HG03439 (cell line): ENCODE measurements at regions not wholly inside any gene's neighbourhood (a gene's known extent, or its start where the extent isn't known, plus 50 kb on each side); places are given as distances from the start of the nearest gene placed in this dataset.
"Not testable (repeated sequence)": the region's sequence is repeated elsewhere in the genome, so short reads cannot be mapped to it uniquely, and the experiment has no call there.

Source experiments
- ATAC-seq: cut with Tn5 transposase; IDR thresholded peaks from one replicate; pipeline ENCODE4 v1.9.1; 2021; ENCODE audit warnings: mild to moderate bottlenecking, moderate library complexity; ENCODE audit not compliant: unreplicated experiment

GRCh38 chr2:35831385-35831784 lies 524.2 kb upstream of the CRIM1 start:
- ATAC-seq = no peak

GRCh38 chr2:35830833-35831232 lies 524.7 kb upstream of the CRIM1 start:
- ATAC-seq = no peak

GRCh38 chr2:35827086-35827485 lies 528.5 kb upstream of the CRIM1 start:
- ATAC-seq = no peak

DNA sequence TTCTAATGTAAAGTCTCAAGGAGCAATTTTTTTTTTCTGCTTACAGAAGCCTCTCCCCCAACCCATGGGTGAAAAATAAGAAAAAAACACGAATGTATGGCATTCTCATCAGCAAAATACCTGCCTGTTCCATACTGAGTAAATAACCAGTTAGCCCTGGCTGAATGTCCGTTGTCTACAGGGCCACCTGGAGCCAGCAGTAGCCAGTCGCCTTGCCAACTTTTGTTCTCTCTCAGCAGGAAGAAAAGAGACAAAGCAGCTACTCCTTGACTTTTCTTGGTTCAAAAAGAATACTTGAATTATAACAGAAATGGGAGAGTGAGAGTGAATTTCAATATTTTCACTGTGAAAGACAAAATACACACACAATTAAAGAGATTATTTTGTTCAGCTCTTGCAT lies 532.9 kb upstream of the CRIM1 start:
- ATAC-seq = no peak

DNA sequence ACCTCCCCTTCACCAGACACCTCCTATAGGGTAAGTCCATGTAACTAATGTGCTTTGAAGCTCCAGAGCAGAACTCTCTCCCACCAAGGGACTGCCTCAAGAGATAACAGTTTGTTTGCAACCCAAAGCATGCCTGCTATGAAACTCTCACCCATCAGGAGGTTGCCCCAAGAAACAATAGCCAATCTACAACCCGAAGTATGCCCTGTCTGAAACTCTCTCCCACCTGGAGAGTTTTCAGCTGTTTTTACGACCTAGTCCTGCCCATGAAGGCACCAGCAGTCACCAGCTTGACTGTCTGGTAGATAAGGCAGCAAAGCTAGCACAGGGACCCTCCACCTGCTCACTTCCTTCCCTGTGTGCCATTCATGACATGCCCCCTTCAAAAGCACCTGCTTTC lies 533.9 kb upstream of the CRIM1 start:
- ATAC-seq = no peak

DNA sequence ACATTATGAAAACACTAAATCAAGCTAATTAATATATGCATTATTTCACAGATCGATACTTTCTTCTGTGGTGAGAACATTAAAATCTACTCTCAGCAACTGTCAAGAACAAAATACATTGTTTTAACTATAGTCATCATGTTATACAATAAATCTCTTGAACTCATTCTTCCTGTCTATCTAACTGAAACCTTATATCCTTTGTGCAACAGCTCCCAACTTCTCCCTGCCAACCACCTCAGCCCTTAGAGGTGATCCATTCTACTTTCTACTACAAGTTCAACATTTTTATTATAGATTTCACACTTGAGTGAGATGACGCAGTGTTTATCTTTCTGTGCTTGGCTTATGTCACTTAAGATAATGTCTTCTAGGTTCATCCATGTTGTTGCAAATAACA lies 535.2 kb upstream of the CRIM1 start:
- ATAC-seq = no peak

DNA sequence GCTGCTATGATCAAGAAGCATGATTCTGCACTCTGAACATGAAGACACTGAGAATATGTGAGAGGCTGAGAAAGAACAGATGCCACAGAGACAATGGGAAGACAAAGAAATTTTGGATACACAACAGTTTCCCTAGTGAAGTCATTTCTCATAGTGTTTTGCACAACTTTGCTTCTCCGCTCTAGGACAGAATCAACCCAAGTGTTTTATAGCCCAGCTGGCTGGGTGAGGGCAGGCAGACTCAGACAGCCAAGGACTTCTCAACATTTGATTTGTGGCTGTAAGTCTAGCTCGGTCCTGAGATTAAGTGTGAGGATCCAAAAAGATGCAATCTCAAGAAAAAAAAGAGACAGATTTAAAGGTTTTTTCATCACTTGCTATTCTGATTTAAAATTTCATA lies 536.5 kb upstream of the CRIM1 start:
- ATAC-seq = no peak

DNA sequence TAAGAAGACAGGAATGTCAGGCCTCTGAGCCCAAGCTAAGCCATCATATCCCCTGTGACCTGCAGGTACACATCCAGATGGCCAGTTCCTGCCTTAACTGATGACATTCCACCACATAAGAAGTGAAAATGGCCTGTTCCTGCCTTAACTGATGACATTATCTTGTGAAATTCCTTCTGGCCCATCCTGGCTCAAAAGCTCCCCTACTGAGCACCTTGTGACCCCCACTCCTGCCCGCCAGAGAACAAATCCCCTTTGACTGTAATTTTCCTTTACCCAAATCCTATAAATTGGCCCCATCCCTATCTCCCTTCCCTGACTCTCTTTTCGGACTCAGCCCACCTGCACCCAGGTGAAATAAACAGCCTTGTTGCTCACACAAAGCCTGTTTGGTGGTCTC lies 537.2 kb upstream of the CRIM1 start:
- not testable (repeated sequence) for ATAC-seq

DNA sequence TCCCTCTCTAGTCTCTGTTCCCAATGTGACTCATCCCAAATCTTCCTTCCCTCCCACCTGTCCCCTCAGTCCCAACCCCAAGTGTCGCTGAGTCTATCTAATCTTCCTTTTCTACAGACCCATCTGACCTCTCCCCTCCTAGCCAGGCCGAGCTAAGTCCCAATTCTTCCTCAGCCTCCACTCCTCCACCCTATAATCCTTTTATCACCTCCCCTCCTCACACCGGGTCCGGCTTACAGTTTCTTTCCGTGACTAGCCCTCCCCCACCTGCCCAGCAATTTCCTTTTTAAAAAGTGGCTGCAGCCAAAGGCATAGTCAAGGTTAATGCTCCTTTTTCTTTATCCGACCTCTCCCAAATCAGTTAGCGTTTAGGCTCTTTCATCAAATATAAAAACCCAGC lies 541.0 kb upstream of the CRIM1 start:
- ATAC-seq = not testable (repeated sequence)

DNA sequence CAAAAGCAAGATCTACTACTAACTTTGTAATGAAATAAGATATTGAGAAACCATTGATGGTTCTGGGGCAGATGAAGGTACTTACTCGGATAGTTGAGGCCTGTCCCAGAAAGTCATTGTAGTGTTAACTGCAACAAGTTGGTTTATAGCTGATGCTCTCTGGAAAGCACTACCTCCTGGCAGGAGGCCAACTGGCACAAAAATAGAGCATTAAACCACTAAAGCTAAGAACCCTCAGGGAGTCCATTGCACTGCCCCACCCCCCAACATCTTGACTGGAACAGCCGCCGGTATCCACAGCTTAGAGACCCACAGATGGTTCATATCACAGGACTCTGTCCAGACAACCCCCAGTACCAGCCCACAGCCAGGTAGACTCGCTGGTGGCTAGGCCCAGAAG lies 552.5 kb upstream of the CRIM1 start:
- ATAC-seq = no peak

GRCh38 chr2:35794796-35795450 lies 560.7 kb upstream of the CRIM1 start:
- no peak for ATAC-seq

DNA sequence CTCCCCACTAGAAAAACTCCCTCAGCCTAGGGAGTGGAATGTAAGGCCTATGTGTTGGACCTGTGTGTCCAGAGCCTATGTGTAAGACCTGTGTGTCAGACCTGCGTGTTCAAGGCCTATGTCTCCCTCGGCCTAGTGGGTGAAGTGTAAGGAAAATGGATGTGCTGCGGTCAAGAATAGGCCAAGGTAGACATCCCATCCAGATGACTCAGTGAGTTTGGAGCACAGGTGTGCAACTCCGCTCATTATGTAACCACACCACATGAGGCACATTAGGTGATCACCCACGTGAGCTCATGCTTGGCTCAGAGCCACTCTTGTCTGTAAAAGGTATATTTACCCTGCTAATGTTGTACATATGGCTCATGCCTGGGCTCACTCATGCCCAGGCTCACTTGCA lies 565.3 kb upstream of the CRIM1 start:
- ATAC-seq = no peak

DNA sequence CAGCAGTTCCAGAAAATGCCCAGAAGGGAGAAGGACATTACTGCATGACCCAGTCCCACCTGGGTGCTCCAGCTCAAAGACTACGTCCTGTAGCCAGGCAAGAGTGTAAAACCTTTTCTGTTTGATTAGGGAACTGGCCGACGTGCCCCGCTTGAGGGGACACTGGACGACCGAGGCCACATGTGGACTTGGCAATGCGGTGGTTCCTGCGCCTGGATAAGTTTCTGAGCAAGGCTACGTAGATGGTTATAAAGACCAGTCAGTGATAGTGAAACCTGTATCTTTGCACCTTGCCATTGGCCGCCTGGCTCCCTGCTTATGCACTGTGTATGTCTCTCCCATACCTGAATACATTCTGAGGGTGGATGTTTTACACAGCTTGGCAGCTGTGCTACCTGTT lies 567.0 kb upstream of the CRIM1 start:
- ATAC-seq = no peak

GRCh38 chr2:35787302-35788031 lies 568.1 kb upstream of the CRIM1 start:
- ATAC-seq = no peak

- no peak for ATAC-seq
These were observed 570.0 kb upstream of the CRIM1 start for GRCh38 chr2:35785564-35785963.

GRCh38 chr2:35784777-35785176 lies 570.8 kb upstream of the CRIM1 start:
- ATAC-seq = no peak

DNA sequence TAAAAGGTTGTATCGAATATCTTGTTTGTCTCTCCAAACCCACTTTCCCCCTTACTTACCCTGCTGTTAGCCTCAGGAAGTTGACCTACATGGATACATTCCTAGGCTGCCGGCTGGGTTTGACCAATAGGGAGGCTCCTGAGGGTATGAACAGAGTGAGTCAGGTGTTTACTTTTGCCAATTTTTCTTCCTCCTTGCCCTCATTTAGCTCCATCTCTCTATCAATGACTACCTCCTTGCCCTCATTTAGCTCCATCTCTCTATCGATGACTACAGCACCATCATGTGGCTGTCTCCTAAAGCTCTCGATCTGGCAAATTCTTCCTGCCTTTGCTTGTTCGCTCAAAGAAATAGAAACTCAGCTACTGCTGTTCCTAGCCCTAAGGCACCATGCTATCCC lies 571.9 kb upstream of the CRIM1 start:
- ATAC-seq = no peak

- no peak for ATAC-seq
These were observed 614.0 kb upstream of the CRIM1 start for GRCh38 chr2:35741556-35741955.

DNA sequence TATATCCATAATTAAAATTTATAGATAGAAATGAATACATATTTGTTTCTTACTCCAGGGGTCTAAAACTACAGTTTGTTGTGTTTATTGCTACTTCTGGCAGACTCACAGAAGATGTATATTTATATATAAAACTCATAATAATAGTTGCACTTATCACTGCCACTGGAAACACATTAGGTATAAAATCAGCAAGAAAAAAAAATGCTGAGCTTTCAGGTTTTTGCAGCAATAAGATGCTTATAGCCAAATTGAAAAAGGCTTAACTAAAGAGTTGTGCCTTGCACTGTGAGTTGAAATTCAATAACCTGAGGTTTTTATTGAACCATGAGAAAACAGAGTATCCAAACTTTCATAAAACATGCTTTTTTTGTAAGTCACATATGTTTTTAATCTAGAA lies 623.9 kb upstream of the CRIM1 start:
- ATAC-seq = no peak

DNA sequence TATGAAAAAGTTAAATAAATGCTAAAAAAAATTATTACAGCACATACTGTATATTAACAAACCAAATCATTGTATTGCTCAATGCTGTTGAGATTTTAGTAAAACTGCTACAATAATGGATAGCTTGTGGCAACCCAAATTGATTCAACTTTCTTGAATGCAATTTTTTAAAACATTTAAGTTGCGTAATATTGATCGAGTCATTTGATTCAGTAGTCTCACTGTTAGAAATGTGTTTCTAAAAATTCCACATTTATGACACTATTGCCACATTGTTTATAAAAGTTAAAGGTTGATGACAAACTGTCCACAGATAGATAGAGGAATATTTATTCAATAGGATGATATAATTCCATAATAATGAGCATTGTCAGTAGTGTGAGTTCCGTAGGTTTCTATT lies 640.7 kb upstream of the CRIM1 start:
- no peak for ATAC-seq

DNA sequence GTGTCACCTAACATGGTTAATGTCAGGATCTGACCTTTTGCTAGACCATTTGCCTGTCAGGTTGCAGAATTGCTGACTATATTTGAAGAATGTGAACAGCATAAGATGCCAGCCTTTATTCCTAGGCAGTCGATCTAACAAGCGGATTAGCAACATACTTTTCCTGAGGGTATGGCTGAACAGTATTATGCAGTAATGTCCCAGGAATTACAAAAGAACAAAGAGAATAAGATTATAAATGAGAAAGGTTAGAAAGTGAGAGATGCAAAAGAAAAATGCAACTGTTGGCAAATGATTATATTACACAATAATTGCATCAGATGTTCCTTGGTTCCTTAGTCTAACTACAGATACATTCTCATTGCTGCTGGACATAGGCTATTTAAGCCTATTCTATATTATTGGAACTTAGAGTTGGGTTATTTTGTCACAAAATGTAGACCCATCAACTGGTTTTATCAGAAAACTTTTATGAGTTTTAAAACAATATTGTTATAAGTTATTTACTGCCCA lies 647.1 kb upstream of the CRIM1 start:
- ATAC-seq = no peak

DNA sequence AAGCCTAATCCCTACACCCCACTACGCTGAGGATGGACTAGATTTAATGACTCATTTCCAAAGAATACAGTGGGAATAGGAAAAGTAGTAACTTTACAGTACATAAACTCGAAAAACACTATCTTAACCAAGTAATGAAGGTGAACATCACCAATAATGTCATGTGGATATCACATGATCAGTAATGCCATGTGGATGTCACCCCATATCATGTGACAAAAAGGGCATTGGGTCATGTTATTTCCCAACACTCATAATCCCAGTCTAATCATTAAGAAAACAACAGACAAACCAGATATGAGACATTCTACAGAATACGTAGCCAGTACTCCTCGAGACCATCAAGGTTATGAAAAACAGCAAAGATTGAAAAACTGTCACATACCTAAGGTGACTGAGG lies 667.3 kb upstream of the CRIM1 start:
- ATAC-seq = no peak
